ENCODE measurements at regions not wholly inside any gene's neighbourhood (a gene's known extent, or its start where the extent isn't known, plus 50 kb on each side); places are given as distances from the start of the nearest gene placed in this dataset.

DNA sequence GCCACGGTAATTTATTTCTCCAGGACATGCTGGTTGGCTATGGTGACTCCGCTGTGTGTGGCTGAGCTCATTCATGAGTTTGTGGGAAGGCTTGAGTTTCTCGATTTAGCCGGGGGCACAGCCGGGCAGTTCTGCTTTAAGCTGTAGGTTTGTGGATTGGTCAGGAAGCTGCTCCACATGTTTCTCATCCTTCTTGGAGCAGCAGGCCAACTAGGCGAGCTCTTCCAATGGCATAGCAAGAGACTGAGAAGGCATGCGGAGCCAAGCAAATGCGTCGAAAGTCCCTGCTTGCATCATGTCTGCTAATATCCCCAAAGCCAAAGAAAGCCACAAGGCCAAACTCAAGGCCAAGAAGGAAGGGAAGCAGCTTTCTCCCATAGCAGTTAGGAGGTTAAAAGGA lies 71.6 kb upstream of the GREM2 start (continued):
- TF ChIP-seq, protein P1, sequence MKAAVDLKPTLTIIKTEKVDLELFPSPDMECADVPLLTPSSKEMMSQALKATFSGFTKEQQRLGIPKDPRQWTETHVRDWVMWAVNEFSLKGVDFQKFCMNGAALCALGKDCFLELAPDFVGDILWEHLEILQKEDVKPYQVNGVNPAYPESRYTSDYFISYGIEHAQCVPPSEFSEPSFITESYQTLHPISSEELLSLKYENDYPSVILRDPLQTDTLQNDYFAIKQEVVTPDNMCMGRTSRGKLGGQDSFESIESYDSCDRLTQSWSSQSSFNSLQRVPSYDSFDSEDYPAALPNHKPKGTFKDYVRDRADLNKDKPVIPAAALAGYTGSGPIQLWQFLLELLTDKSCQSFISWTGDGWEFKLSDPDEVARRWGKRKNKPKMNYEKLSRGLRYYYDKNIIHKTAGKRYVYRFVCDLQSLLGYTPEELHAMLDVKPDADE (IDR thresholded peaks at IDR 0.05), result no peak
- no peak for TF ChIP-seq POLR2AphosphoS5 (IDR thresholded peaks at IDR 0.05; ENCODE audit: low read depth)
- no peak for TF ChIP-seq ZNF114 (CRISPR knock-in tag; IDR thresholded peaks at IDR 0.05)
- TF ChIP-seq, protein P2, sequence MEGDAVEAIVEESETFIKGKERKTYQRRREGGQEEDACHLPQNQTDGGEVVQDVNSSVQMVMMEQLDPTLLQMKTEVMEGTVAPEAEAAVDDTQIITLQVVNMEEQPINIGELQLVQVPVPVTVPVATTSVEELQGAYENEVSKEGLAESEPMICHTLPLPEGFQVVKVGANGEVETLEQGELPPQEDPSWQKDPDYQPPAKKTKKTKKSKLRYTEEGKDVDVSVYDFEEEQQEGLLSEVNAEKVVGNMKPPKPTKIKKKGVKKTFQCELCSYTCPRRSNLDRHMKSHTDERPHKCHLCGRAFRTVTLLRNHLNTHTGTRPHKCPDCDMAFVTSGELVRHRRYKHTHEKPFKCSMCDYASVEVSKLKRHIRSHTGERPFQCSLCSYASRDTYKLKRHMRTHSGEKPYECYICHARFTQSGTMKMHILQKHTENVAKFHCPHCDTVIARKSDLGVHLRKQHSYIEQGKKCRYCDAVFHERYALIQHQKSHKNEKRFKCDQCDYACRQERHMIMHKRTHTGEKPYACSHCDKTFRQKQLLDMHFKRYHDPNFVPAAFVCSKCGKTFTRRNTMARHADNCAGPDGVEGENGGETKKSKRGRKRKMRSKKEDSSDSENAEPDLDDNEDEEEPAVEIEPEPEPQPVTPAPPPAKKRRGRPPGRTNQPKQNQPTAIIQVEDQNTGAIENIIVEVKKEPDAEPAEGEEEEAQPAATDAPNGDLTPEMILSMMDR (conservative IDR thresholded peaks at IDR 0.05; ENCODE audit: low read depth in 2 of 2), result no peak

DNA sequence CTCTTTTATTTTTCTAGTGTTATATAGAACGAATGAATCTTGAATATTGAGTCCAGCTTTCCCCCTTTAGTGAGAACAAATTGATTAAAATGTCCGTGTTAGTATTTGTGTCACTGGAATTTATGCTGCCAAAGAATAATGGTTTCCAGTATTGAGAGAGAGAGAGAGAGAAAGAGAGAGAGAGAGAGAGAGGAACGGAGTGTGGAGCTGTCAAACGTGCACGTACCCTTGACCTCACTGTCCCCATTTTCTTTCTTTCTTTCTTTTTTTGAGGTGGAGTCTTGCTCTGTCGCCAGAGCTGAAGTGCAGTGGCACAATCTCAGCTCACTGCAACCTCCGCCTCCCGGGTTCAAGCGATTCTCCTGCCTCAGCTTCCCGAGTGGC lies 70.9 kb upstream of the GREM2 start:
- DNase-seq (ENCODE audit: low spot score), result no peak
- Mint-ChIP-seq H3K27ac (no peak overlapping the region), H3K9me3 (no peaks in the 10 kb centered on the region; the same call in 2 of the 3 replicates), H3K4me3 (no peak overlapping the region), H3K4me1 (no peaks in the 10 kb centered on the region), H3K27me3 (ENCODE audit: insufficient read depth, low read depth, poor library complexity) (no peaks in the 10 kb centered on the region), H3K36me3 (ENCODE audit: low read depth) (no peaks in the 10 kb centered on the region)
- H3K79me2 ChIP-seq (replicated peaks; ENCODE audit: insufficient read depth), result no peaks in the 10 kb centered on the region
- no peak for TF ChIP-seq ZNF114 (CRISPR knock-in tag; IDR thresholded peaks at IDR 0.05)
- TF ChIP-seq, protein P3, sequence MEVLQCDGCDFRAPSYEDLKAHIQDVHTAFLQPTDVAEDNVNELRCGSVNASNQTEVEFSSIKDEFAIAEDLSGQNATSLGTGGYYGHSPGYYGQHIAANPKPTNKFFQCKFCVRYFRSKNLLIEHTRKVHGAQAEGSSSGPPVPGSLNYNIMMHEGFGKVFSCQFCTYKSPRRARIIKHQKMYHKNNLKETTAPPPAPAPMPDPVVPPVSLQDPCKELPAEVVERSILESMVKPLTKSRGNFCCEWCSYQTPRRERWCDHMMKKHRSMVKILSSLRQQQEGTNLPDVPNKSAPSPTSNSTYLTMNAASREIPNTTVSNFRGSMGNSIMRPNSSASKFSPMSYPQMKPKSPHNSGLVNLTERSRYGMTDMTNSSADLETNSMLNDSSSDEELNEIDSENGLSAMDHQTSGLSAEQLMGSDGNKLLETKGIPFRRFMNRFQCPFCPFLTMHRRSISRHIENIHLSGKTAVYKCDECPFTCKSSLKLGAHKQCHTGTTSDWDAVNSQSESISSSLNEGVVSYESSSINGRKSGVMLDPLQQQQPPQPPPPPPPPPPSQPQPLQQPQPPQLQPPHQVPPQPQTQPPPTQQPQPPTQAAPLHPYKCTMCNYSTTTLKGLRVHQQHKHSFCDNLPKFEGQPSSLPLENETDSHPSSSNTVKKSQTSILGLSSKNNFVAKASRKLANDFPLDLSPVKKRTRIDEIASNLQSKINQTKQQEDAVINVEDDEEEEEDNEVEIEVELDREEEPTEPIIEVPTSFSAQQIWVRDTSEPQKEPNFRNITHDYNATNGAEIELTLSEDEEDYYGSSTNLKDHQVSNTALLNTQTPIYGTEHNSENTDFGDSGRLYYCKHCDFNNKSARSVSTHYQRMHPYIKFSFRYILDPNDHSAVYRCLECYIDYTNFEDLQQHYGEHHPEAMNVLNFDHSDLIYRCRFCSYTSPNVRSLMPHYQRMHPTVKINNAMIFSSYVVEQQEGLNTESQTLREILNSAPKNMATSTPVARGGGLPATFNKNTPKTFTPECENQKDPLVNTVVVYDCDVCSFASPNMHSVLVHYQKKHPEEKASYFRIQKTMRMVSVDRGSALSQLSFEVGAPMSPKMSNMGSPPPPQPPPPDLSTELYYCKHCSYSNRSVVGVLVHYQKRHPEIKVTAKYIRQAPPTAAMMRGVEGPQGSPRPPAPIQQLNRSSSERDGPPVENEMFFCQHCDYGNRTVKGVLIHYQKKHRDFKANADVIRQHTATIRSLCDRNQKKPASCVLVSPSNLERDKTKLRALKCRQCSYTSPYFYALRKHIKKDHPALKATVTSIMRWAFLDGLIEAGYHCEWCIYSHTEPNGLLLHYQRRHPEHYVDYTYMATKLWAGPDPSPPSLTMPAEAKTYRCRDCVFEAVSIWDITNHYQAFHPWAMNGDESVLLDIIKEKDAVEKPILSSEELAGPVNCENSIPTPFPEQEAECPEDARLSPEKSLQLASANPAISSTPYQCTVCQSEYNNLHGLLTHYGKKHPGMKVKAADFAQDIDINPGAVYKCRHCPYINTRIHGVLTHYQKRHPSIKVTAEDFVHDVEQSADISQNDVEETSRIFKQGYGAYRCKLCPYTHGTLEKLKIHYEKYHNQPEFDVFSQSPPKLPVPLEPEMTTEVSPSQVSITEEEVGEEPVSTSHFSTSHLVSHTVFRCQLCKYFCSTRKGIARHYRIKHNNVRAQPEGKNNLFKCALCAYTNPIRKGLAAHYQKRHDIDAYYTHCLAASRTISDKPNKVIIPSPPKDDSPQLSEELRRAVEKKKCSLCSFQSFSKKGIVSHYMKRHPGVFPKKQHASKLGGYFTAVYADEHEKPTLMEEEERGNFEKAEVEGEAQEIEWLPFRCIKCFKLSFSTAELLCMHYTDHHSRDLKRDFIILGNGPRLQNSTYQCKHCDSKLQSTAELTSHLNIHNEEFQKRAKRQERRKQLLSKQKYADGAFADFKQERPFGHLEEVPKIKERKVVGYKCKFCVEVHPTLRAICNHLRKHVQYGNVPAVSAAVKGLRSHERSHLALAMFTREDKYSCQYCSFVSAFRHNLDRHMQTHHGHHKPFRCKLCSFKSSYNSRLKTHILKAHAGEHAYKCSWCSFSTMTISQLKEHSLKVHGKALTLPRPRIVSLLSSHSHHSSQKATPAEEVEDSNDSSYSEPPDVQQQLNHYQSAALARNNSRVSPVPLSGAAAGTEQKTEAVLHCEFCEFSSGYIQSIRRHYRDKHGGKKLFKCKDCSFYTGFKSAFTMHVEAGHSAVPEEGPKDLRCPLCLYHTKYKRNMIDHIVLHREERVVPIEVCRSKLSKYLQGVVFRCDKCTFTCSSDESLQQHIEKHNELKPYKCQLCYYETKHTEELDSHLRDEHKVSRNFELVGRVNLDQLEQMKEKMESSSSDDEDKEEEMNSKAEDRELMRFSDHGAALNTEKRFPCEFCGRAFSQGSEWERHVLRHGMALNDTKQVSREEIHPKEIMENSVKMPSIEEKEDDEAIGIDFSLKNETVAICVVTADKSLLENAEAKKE (CRISPR knock-in tag; IDR thresholded peaks at IDR 0.05), result no peak
- H3K4me1 ChIP-seq (ENCODE audit: insufficient read depth), result no peaks in the 10 kb centered on the region
- H3K27ac ChIP-seq (ENCODE audit: low read depth), result no peak overlapping the region
- H2AFZ ChIP-seq, result 0 out of 2 replicates have a peak overlapping the region, but pooled peaks have one; percentile 18
- H3K36me3 ChIP-seq (ENCODE audit: insufficient read depth), result no peaks in the 10 kb centered on the region
- H3K27me3 ChIP-seq (ENCODE audit: insufficient read depth), result no peaks in the 10 kb centered on the region
- no peaks in the 10 kb centered on the region for H4K20me1 ChIP-seq (replicated peaks; ENCODE audit: insufficient read depth)
- ATAC-seq, result no peak
- 0 out of 2 replicates have a peak, but pooled peaks cover 3% of the 10 kb centered on the region for H3K9me2 ChIP-seq (ENCODE audit: insufficient read depth)
- no peak overlapping the region for H3K4me2 ChIP-seq
- no peak overlapping the region for H3K4me3 ChIP-seq
- H3F3A ChIP-seq (replicated peaks; ENCODE audit: low read depth), result no peaks in the 10 kb centered on the region
